CD4-positive, alpha-beta memory T cell (primary cell): ENCODE measurements at regions not wholly inside any gene's neighbourhood (a gene's known extent, or its start where the extent isn't known, plus 50 kb on each side); places are given as distances from the start of the nearest gene placed in this dataset.

ENCODE experiments used
- CTCF ChIA-PET: fragments of 350-600 bp; sonication (Branson Sonifier 250); formaldehyde crosslinking; loops from one replicate; lab custom pipeline; 2021; ENCODE audit warnings: inconsistent platforms; ENCODE audit not compliant: partially characterized antibody; lab: Charles Lee
- POLR2A ChIA-PET: fragments of 350-600 bp; sonication (Branson Sonifier 250); formaldehyde crosslinking; loops from one replicate; lab custom pipeline; 2021; ENCODE audit not compliant: partially characterized antibody; lab: Charles Lee
- DNase-seq, 5 donors: peaks; one replicate each; pipeline versions ENCODE4 v3.0.0 to v3.0.0-alpha.2; 2020 to 2022; ENCODE audit warnings: mixed read lengths in 1 of 5
- H3K27ac ChIP-seq: one replicate; pipeline ENCODE4 v1.7.0; 2013; ENCODE audit warnings: low read depth, low read length
- H3K27me3 ChIP-seq: 2 replicates; pipeline ENCODE4 v1.7.0; 2013; ENCODE audit warnings: mild to moderate bottlenecking, low read length, moderate library complexity; ENCODE audit not compliant: insufficient read depth
- H3K36me3 ChIP-seq: 2 replicates; pipeline ENCODE4 v1.7.0; 2013; ENCODE audit warnings: mild to moderate bottlenecking, low read length, moderate library complexity; ENCODE audit not compliant: insufficient read depth
- H3K4me1 ChIP-seq: 2 replicates; pipeline ENCODE4 v1.7.0; 2013; ENCODE audit warnings: mild to moderate bottlenecking, low read length, moderate library complexity; ENCODE audit not compliant: insufficient read depth
- H3K4me3 ChIP-seq, 2 donors: one replicate each; pipeline ENCODE4 v1.7.0; 2013; ENCODE audit warnings: low read length in 2 of 2, mild to moderate bottlenecking in 1 of 2
- H3K9me3 ChIP-seq, 2 donors: one replicate each; pipeline ENCODE4 v1.7.0; 2013; ENCODE audit warnings: low read length in 2 of 2, control low read depth in 1 of 2; ENCODE audit not compliant: control insufficient read depth in 1 of 2
- H3K27ac Mint-ChIP-seq, 7 donors: one replicate each; pipeline ENCODE4 v1.8.0; 2020 to 2021; ENCODE audit warnings: mixed read lengths in 7 of 7, mild to moderate bottlenecking in 6 of 7, inconsistent platforms in 3 of 7, moderate library complexity in 3 of 7
- H3K27me3 Mint-ChIP-seq, 2 donors: one replicate each; pipeline ENCODE4 v1.8.0; 2020 to 2021; ENCODE audit warnings: mixed read lengths in 2 of 2
- H3K36me3 Mint-ChIP-seq, 2 donors: one replicate each; pipeline ENCODE4 v1.8.0; 2020 to 2021; ENCODE audit warnings: mixed read lengths in 2 of 2, inconsistent platforms in 1 of 2, mild to moderate bottlenecking in 1 of 2
- H3K4me1 Mint-ChIP-seq, 4 donors: one replicate each; pipeline ENCODE4 v1.8.0; 2020 to 2021; ENCODE audit warnings: mixed read lengths in 4 of 4, mild to moderate bottlenecking in 1 of 4
- H3K4me3 Mint-ChIP-seq, 8 donors: one replicate each; pipeline ENCODE4 v1.8.0; 2020 to 2021; ENCODE audit warnings: mixed read lengths in 8 of 8, mild to moderate bottlenecking in 7 of 8, moderate library complexity in 6 of 8, inconsistent platforms in 3 of 8
- H3K9me3 Mint-ChIP-seq, 8 donors: one replicate each; pipeline ENCODE4 v1.8.0; 2020 to 2021; ENCODE audit warnings: mixed read lengths in 8 of 8, mild to moderate bottlenecking in 5 of 8, inconsistent platforms in 3 of 8, moderate library complexity in 1 of 8
- intact Hi-C: fragments of 100-400 bp; cut with micrococcal nuclease; formaldehyde crosslinking; loops from one replicate; pipeline ENCODE4 v1.15.1; 2023

DNA sequence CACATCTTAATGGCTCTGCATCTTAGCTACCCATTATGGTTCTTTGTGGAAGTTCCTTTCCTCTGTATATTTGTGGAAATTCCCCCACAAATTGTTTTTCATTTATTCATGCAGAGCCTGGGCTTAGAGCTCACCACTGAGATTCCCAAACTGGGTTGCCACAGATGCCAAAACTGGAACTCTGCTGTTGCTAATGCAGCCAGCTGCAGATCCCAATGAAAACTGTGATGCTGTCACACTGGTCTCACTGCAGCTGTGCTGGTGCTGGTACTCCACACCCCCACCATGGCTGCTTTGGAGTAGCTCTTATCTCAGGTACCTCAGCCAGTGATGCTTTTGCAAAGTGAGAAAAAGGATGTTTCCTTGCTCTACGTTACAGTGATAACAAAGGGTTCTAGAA lies 87.7 kb downstream of the DCK start:
- Histone ChIP-seq H3K27ac (no peak overlapping the region), H3K4me3 (no peak overlapping the region), H3K9me3 (no peaks in the 10 kb centered on the region), H3K4me1 (no peaks in the 10 kb centered on the region), H3K27me3 (no peaks in the 10 kb centered on the region), H3K36me3 (no peaks in the 10 kb centered on the region)
- no peak for DNase-seq
- Mint-ChIP-seq H3K9me3 (no peaks in the 10 kb centered on the region), H3K27me3 (peaks cover 0 to 3% of the 10 kb centered on the region in 2 donors), H3K4me3 (no peak overlapping the region), H3K36me3 (no peaks in the 10 kb centered on the region), H3K27ac (no peak overlapping the region), H3K4me1 (no peaks in the 10 kb centered on the region)
- POLR2A ChIA-PET = no interaction called here
- CTCF ChIA-PET = no interaction called here
- intact Hi-C loops = no loop called here

DNA sequence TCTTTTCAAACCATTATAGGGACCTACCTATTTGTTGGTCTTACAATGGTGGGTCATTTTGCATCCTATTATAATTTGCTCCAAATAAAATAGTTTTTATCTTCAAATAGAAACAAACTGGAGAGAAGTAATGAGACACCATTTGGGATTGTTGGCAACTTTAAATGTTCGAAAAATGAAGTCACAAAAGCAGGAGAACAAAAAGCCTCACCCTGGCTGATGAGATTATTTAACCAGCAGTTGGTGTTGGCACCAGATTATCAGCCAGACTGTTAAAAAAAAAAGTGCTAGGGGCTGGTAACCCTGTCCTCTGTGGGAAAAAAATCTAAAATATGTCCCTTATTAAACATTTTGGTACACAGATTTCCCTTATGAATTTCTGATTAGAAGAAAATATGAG lies 100.3 kb downstream of the DCK start:
- no peak overlapping the region for H3K27ac ChIP-seq
- no peaks in the 10 kb centered on the region for H3K36me3 ChIP-seq
- H3K4me3 Mint-ChIP-seq = no peak overlapping the region
- peaks cover 5 to 15% of the 10 kb centered on the region in 2 donors for H3K36me3 Mint-ChIP-seq
- H3K9me3 Mint-ChIP-seq = peaks cover 0 to 3% (median under 1%) of the 10 kb centered on the region in 8 donors
- no peaks in the 10 kb centered on the region for H3K27me3 ChIP-seq
- H3K4me3 ChIP-seq = no peak overlapping the region
- peaks cover 0 to 18% of the 10 kb centered on the region in 2 donors for H3K27me3 Mint-ChIP-seq
- POLR2A ChIA-PET = no interaction called here
- H3K4me1 ChIP-seq = peaks cover 13% of the 10 kb centered on the region
- DNase-seq = no peak
- intact Hi-C loops = no loop called here
- no peak overlapping the region for H3K27ac Mint-ChIP-seq
- H3K4me1 Mint-ChIP-seq = peaks cover 9 to 15% (median 14%) of the 10 kb centered on the region in 4 donors
- no peaks in the 10 kb centered on the region for H3K9me3 ChIP-seq
- CTCF ChIA-PET = no interaction called here

DNA sequence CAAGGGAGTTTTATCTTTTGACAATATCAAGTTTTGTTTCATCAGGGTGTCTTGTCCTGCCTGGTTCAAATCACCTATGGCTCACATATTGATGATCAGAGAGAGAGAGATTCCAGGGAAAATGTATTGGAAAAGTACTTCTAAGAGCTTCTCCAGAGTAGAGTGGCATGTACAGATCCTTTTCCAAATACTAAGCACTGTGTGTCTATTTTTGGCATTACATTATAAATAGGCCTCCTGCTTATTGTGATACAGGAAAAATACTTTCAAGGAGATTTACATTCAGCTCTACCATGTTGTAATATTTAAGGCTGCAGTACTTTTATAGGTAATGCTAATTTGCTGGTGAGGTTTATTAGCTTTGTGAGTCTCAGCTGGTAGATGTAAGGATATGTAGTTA lies 100.8 kb downstream of the DCK start:
- no peak for DNase-seq
- no peak overlapping the region for H3K27ac ChIP-seq
- Mint-ChIP-seq H3K36me3 (peaks cover 5 to 15% of the 10 kb centered on the region in 2 donors), H3K4me3 (no peak overlapping the region), H3K27ac (no peak overlapping the region), H3K27me3 (peaks cover 0 to 17% of the 10 kb centered on the region in 2 donors), H3K9me3 (peaks cover 0 to 3% (median under 1%) of the 10 kb centered on the region in 8 donors), H3K4me1 (peaks cover 9 to 15% (median 14%) of the 10 kb centered on the region in 4 donors)
- H3K36me3 ChIP-seq = no peaks in the 10 kb centered on the region
- peaks cover 13% of the 10 kb centered on the region for H3K4me1 ChIP-seq
- ChIA-PET POLR2A (no interaction called here), CTCF (no interaction called here)
- H3K4me3 ChIP-seq = no peak overlapping the region
- H3K9me3 ChIP-seq = no peaks in the 10 kb centered on the region
- no peaks in the 10 kb centered on the region for H3K27me3 ChIP-seq
- intact Hi-C loops = no loop called here

DNA sequence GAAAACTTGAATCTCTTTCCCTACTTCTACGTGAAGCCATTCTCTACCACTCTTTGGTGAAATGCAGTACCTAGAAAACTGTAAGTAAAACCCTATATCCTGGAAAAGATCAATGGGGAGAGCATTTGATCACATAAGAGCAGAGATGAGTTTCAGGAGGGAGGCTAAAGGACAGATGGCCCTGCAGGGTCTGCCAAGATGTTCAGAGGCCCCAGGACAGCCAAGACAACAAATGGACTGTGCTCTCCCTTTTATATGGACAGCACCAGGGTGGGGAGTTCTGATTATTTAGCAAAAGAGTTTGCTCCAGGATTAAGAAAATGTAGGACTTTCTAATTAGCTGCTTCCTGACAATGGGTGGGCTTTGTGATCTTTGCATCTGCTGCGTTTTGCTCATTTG lies 101.7 kb downstream of the DCK start:
- Mint-ChIP-seq H3K4me3 (peak overlapping the region in 4 of 8 donors; percentile 70 to 87 (median 83)), H3K36me3 (peaks cover 5 to 15% of the 10 kb centered on the region in 2 donors), H3K4me1 (peaks cover 9 to 15% (median 14%) of the 10 kb centered on the region in 4 donors), H3K9me3 (peaks cover 0 to 3% (median under 1%) of the 10 kb centered on the region in 8 donors), H3K27me3 (peaks cover 0 to 15% of the 10 kb centered on the region in 2 donors), H3K27ac (peak overlapping the region in 2 of 7 donors; percentile 81 to 83)
- Histone ChIP-seq H3K4me3 (no peak overlapping the region), H3K27ac (no peak overlapping the region), H3K4me1 (peaks cover 13% of the 10 kb centered on the region), H3K36me3 (no peaks in the 10 kb centered on the region), H3K9me3 (no peaks in the 10 kb centered on the region), H3K27me3 (no peaks in the 10 kb centered on the region)
- no peak for DNase-seq
- POLR2A ChIA-PET = no interaction called here
- intact Hi-C loops = no loop called here
- CTCF ChIA-PET = interaction anchor here (1.6 kb wide), 1 partner anchor 85 kb away, joined by 3 read pairs; no protein-coding TSS in a partner anchor

DNA sequence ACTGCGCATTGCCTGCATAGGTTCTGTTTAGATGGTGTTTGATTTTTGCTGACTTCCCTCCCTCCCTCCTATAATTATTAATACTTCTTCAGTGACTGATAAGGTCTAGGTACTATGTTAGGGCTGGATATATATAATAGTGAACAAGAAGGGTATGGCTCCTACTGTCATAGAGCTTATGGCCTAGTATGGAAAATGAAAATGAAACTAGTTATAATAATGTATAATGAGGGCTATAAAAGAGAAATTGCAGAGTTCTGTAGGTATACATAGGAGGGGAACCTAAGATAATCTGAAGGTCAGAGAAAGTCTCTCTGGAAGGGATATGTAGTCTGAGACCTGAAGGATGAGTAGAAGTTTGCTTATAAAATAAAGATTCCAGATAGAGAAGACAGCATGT lies 102.1 kb downstream of the DCK start:
- H3K4me3 Mint-ChIP-seq = peak overlapping the region; percentile 45 to 87 (median 72)
- H3K27me3 ChIP-seq = no peaks in the 10 kb centered on the region
- H3K9me3 ChIP-seq = no peaks in the 10 kb centered on the region
- CTCF ChIA-PET = interaction anchor here (1.6 kb wide), 1 partner anchor 85 kb away, joined by 3 read pairs; no protein-coding TSS in a partner anchor
- POLR2A ChIA-PET = no interaction called here
- peaks cover 0 to 3% (median under 1%) of the 10 kb centered on the region in 8 donors for H3K9me3 Mint-ChIP-seq
- peaks cover 13% of the 10 kb centered on the region for H3K4me1 ChIP-seq
- H3K27ac Mint-ChIP-seq = peak overlapping the region in 5 of 7 donors; percentile 71 to 83 (median 81)
- H3K4me1 Mint-ChIP-seq = peaks cover 9 to 15% (median 14%) of the 10 kb centered on the region in 4 donors
- no peak overlapping the region for H3K4me3 ChIP-seq
- peaks cover 0 to 13% of the 10 kb centered on the region in 2 donors for H3K27me3 Mint-ChIP-seq
- H3K27ac ChIP-seq = no peak overlapping the region
- peak in 1 of 5 donors; percentile 8 for DNase-seq
- intact Hi-C loops = no loop called here
- H3K36me3 ChIP-seq = no peaks in the 10 kb centered on the region
- H3K36me3 Mint-ChIP-seq = peaks cover 5 to 15% of the 10 kb centered on the region in 2 donors

DNA sequence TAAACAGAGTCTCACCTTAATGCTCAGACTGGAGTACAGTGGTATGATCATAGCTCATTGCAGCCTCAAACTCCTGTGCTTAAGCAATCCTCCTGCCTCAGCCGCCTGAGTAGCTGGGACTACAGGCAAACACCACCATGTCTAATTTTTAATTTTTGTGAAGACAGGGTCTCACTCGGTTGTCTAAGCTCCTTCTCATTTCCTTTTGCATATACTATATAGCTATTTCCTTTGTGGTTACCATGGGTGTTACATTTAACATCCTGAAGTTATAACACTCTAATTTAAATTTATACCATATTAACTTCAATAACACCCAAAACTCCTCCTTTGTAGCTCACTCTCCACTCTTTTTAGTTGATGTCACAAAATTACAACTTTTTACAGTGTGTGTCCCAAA lies 114.3 kb downstream of the DCK start:
- peaks cover 56% of the 10 kb centered on the region for H3K4me1 ChIP-seq
- Mint-ChIP-seq H3K27me3 (no peaks in the 10 kb centered on the region), H3K36me3 (peaks cover 0 to 4% of the 10 kb centered on the region in 2 donors), H3K27ac (peak overlapping the region; percentile 73 to 93 (median 90)), H3K4me1 (peaks cover 25 to 49% (median 43%) of the 10 kb centered on the region in 4 donors), H3K9me3 (no peaks in the 10 kb centered on the region), H3K4me3 (peak overlapping the region; percentile 49 to 84 (median 73))
- peak in 4 of 5 donors; percentile 12 to 30 (median 20) for DNase-seq
- intact Hi-C loops = no loop called here
- no peaks in the 10 kb centered on the region for H3K36me3 ChIP-seq
- ChIA-PET CTCF (interaction anchor here (0.7 to 1.1 kb wide), 3 partner anchors 8 to 373 kb away, joined by 3 to 4 read pairs (median 3); no protein-coding TSS in a partner anchor), POLR2A (interaction anchor here (1.7 kb wide), 1 partner anchor 114 kb away, joined by 5 read pairs; the partner anchor contains the start of gene DCK)
- H3K4me3 ChIP-seq = peak overlapping the region in 1 of 2 donors; percentile 5
- H3K27ac ChIP-seq = no peak overlapping the region
- H3K27me3 ChIP-seq = no peaks in the 10 kb centered on the region
- no peaks in the 10 kb centered on the region for H3K9me3 ChIP-seq

DNA sequence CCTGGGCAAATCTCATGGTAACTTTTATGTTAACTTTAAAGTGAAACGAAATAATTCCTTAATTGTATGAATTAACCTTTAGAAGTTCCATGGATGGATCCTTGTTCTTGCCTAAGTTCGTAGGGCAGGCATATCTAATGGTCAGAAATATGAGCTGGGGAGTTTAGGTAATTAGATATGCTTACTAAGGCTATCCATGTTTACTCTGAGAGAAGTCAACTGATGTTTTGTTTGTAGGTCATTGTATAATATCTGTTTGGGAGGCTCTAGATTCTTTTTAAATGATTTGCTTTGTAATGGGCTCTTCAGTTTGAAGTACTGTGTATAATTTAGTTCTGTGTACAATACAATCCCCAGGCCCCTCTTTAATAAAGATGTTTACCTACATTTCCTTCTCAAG lies 117.0 kb downstream of the DCK start:
- peaks cover 0 to 2% (median 0%) of the 10 kb centered on the region in 8 donors for H3K9me3 Mint-ChIP-seq
- H3K4me1 Mint-ChIP-seq = peaks cover 25 to 49% (median 43%) of the 10 kb centered on the region in 4 donors
- intact Hi-C loops = no loop called here
- no peaks in the 10 kb centered on the region for H3K36me3 ChIP-seq
- peak overlapping the region in 3 of 8 donors; percentile 27 to 33 (median 32) for H3K4me3 Mint-ChIP-seq
- no peak overlapping the region for H3K27ac ChIP-seq
- peak overlapping the region; percentile 71 to 89 (median 78) for H3K27ac Mint-ChIP-seq
- H3K4me1 ChIP-seq = peaks cover 56% of the 10 kb centered on the region
- no peak overlapping the region for H3K4me3 ChIP-seq
- CTCF ChIA-PET = interaction anchor here (1.5 kb wide), 1 partner anchor 59 kb away, joined by 3 read pairs; no protein-coding TSS in a partner anchor
- no peak for DNase-seq
- H3K36me3 Mint-ChIP-seq = peaks cover 0 to 2% of the 10 kb centered on the region in 2 donors
- H3K27me3 Mint-ChIP-seq = no peaks in the 10 kb centered on the region
- H3K9me3 ChIP-seq = no peaks in the 10 kb centered on the region
- POLR2A ChIA-PET = no interaction called here
- no peaks in the 10 kb centered on the region for H3K27me3 ChIP-seq
